ENCODE measurements at regions not wholly inside any gene's neighbourhood (a gene's known extent, or its start where the extent isn't known, plus 50 kb on each side); places are given as distances from the start of the nearest gene placed in this dataset.

DNA sequence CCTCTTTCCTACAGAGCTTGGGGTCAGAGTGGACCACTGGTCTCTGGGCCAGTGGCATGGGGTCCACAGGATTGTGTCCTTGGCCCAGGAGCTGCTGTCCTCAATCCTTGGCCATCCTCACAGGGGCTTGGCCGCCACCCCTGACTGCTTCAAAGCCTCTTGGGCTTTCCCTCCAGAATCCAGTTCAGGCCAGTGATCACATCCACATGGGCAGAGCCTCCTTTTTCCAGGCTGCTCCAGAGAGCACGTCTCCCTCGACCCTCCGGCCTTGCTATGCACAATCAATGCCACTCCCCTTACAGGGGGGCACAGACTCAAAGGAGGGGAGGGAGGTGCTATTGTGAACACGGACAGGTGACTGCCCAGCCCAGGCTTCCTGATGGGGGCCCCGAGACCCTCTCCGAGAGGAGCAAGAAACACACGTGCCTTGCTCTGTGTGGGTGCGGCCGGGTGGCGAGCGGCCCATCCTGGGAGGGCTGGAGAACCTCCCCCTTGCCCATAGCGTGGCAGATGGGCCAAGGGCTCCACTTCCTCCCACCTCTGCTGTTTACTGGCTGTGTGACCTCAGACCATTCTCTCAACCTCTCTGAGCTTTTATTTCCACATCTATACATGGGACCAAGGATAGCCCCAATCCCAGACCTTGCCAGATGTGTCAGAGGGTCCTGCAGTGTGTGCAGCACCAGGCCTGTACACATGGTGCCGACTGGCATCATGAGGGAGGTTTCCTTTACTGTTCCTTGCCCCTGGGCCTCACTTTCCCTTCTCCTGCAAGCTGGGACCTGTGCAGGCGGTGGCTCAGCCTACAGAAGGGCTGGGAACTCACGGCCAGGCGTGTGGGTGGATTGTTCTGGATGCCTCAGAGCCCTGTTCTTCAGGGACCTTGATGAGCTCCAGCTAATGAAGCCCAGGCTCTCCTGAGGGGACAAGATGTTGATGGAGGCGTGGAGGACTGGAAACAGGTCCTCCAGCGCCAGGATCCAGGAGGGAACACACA, 229.0 kb upstream of the GSE1 start:
- Histone ChIP-seq H3K4me3 (no peak overlapping the region), H3K36me3 (no peaks in the 10 kb centered on the region), H3K27me3 (no peaks in the 10 kb centered on the region), H3K27ac (no peak overlapping the region), H3K4me1 (peaks cover 5 to 6% of the 10 kb centered on the region in 2 donors), H3K9me3 (no peaks in the 10 kb centered on the region)
- DNase-seq (no peak), ATAC-seq (no peak)
- TF ChIP-seq POLR2A (IDR thresholded peaks at IDR 0.05) = no peak
- TF ChIP-seq CTCF (IDR thresholded peaks at IDR 0.05 in 4 of 5, conservative IDR thresholded peaks at IDR 0.05 in 1 of 5) = no peak
- intact Hi-C loops (cut with DNase I; ENCODE audit: low total_unique reads) (no loop called here), in situ Hi-C loops (cut with MboI; ENCODE audit: low sequenced_read_pairs in 4 of 4) (no loop called here)

DNA sequence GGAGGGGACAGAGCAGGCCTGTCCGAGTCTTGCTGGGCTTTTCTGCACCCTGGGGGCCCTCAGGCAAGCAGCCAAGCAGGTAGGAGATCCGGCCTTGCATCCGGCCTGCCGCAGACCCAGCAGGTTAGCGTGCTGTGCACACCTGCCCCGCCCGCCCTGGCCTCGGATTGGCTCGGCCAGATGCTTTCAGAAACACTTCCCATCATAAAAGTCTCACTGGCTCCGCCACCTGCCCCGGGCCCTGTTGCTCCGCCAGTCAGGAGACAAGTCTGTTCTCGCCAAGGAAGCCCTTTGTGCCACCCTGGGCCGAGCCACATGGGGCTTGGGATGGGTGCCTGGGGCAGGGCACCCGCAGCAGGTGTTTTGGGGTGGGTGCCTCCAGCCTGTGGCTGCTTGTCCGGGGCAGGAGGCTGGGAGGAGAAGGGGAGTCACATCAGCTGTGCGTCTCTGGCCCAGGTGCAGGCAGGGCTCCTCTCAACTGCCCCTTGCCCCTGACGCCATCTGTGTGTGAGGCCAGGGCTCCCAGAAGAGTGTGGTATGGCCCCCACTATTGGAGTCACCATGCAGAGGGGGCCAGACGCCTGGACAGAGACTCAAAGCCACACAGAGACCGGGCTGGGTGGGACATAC, 228.2 kb upstream of the GSE1 start:
- no peak overlapping the region for H3K27ac ChIP-seq
- peaks cover under 1 to 6% of the 10 kb centered on the region in 2 donors for H3K4me1 ChIP-seq
- H3K36me3 ChIP-seq = no peaks in the 10 kb centered on the region
- H3K4me3 ChIP-seq = no peak overlapping the region
- in situ Hi-C loops (cut with MboI; ENCODE audit: low sequenced_read_pairs in 4 of 4) (no loop called here), intact Hi-C loops (cut with DNase I; ENCODE audit: low total_unique reads) (no loop called here)
- TF ChIP-seq POLR2A (IDR thresholded peaks at IDR 0.05) = no peak
- no peak for TF ChIP-seq CTCF (IDR thresholded peaks at IDR 0.05 in 4 of 5, conservative IDR thresholded peaks at IDR 0.05 in 1 of 5)
- no peak for DNase-seq
- no peak for ATAC-seq
- no peaks in the 10 kb centered on the region for H3K27me3 ChIP-seq
- no peaks in the 10 kb centered on the region for H3K9me3 ChIP-seq

DNA sequence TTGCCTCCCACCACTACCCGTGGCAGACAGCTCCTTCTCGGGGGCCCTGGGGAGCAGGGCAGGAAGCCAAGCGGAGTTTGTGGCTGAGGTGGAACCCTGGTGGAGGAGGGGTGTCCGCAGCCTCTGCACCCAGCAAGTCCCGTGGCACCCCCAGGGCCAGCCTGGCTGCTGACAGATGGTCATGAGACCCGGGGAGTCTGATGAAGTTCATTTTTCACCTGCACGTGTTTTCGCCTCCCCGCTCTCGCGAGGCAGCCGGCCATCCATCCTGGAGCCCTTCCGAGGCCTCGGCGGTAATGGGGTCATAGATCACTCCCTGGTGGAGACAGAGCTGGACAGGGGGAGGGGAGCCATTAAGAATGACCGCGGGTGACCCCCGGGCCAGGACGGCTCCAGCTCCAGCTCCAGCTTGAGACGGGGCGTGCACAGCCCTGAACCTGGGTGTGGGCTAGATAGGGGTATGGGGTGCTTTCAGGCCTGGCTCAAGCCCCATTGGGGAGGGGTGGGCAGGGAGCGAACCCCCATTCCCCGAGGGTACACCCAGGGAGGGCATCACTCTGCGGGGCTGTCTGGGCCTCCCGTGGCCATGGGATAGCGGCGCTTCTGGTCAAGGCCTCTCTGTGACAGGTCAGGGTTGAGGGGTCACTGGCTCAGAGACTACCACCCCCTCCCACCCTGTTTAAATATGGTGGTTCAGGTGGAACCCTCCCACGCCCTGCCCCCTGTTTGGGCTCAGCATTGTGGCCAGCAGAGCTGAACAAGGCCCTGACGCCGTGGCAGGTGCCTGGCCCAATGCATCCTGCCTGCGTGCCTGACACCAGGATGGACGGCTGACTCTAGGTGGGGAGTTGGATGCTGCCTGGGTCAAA, 227.4 kb upstream of the GSE1 start:
- Histone ChIP-seq H3K36me3 (no peaks in the 10 kb centered on the region), H3K27me3 (no peaks in the 10 kb centered on the region), H3K27ac (no peak overlapping the region), H3K4me3 (no peak overlapping the region), H3K4me1 (peaks cover 0 to 6% of the 10 kb centered on the region in 2 donors), H3K9me3 (no peaks in the 10 kb centered on the region)
- TF ChIP-seq POLR2A (IDR thresholded peaks at IDR 0.05) = no peak
- no peak for TF ChIP-seq CTCF (IDR thresholded peaks at IDR 0.05 in 4 of 5, conservative IDR thresholded peaks at IDR 0.05 in 1 of 5)
- intact Hi-C loops (cut with DNase I; ENCODE audit: low total_unique reads) (no loop called here), in situ Hi-C loops (cut with MboI; ENCODE audit: low sequenced_read_pairs in 4 of 4) (no loop called here)
- no peak for DNase-seq
- ATAC-seq = no peak

DNA sequence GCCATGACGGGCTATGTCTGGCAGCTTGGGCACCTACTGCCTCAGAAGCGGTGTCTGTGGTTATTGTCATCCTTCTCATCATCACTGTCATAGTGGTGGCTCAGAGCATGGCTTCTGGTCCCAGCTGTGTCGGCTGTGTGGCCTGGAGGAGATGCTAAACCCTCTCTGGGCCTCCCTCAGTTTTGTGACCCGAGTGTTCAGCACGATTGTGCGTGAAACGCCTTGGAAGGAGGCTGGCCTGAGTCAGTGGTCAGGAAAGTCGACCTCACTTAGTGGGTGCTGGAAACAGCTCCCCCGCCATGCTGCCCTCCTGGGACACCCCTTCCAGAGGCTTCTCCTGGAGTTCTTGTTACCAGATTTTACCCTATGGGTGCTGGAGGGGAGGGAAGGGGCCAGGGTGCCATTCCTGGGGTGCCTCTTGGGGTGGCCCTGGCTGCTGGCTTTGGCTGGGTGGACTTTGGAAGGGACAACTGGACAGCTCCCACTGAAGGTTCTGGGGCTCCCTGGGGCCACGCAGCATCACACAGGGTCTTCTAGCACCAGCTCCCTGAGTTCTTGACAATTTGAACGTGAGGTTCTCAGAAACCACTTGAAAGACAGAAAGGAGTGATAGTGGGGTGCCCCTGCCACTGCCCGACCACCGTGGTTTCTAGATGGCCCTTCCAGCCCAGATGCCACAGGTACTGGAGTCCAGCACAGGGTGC, 226.5 kb upstream of the GSE1 start:
- Histone ChIP-seq H3K9me3 (no peaks in the 10 kb centered on the region), H3K4me3 (no peak overlapping the region), H3K36me3 (no peaks in the 10 kb centered on the region), H3K27me3 (no peaks in the 10 kb centered on the region), H3K4me1 (peaks cover 0 to 3% of the 10 kb centered on the region in 2 donors), H3K27ac (no peak overlapping the region)
- intact Hi-C loops (cut with DNase I; ENCODE audit: low total_unique reads) = no loop called here
- ATAC-seq (no peak), DNase-seq (no peak)
- in situ Hi-C loops (cut with MboI; ENCODE audit: low sequenced_read_pairs in 4 of 4) = no loop called here
- TF ChIP-seq POLR2A (IDR thresholded peaks at IDR 0.05) (no peak), CTCF (IDR thresholded peaks at IDR 0.05 in 4 of 5, conservative IDR thresholded peaks at IDR 0.05 in 1 of 5) (no peak)
